ENCODE measurements at regions not wholly inside any gene's neighbourhood (a gene's known extent, or its start where the extent isn't known, plus 50 kb on each side); places are given as distances from the start of the nearest gene placed in this dataset.

DNA sequence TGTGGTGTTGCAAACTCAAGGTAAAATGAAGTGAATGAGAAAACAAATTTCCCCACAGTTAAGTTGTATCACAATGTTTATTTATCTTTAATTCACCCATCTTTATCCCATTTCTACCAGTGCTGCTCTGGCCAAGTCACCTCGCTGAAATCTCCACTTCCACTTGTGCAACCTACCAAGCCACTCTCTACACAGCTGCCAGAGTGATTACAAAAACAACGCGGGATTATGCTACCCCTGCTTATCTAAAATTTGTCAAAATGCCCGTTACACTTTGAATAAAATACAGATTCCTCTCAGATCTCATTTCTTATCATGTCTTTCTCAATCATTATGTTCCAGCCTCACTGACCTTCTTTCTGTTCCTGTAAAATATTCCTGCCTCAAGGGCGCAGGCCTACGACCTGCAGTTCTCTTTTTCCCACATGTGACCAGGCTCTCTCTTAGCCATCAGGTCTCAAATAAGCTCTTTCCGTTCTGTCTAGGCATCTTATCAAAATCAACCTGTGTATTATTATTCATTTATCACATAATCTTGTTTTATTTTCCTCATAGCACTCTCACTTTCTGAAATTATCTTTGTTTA lies 95.6 kb downstream of the NTMT2 start:
- H3K36me3 ChIP-seq (ENCODE audit: control insufficient read depth in 2 of 3, insufficient read depth in 3 of 3, low read length in 3 of 3), result no peaks in the 10 kb centered on the region
- FAIRE-seq (no peak), DNase-seq (no peak)
- intact Hi-C loops (cut with DNase I), result no loop called here
- no peak overlapping the region for H3K27ac ChIP-seq (ENCODE audit: low read depth in 2 of 2, low read length in 2 of 2)
- no peaks in the 10 kb centered on the region for H3K27me3 ChIP-seq (ENCODE audit: control insufficient read depth, insufficient read depth, low read length)
- H3K9ac ChIP-seq (ENCODE audit: low read length in 3 of 3), result no peak overlapping the region
- no peaks in the 10 kb centered on the region for H3K9me3 ChIP-seq (ENCODE audit: control insufficient read depth in 2 of 3, insufficient read depth in 1 of 3, low read length in 3 of 3)
- TF ChIP-seq, protein P1, sequence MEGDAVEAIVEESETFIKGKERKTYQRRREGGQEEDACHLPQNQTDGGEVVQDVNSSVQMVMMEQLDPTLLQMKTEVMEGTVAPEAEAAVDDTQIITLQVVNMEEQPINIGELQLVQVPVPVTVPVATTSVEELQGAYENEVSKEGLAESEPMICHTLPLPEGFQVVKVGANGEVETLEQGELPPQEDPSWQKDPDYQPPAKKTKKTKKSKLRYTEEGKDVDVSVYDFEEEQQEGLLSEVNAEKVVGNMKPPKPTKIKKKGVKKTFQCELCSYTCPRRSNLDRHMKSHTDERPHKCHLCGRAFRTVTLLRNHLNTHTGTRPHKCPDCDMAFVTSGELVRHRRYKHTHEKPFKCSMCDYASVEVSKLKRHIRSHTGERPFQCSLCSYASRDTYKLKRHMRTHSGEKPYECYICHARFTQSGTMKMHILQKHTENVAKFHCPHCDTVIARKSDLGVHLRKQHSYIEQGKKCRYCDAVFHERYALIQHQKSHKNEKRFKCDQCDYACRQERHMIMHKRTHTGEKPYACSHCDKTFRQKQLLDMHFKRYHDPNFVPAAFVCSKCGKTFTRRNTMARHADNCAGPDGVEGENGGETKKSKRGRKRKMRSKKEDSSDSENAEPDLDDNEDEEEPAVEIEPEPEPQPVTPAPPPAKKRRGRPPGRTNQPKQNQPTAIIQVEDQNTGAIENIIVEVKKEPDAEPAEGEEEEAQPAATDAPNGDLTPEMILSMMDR (IDR thresholded peaks at IDR 0.05; ENCODE audit: borderline replicate concordance, extremely low read depth, insufficient read depth), result no peak
- no peak overlapping the region for H3K4me3 ChIP-seq (ENCODE audit: low read length in 3 of 3)
- no peaks in the 10 kb centered on the region for H3K4me1 ChIP-seq (ENCODE audit: control insufficient read depth in 2 of 3, insufficient read depth in 2 of 3, low read depth in 1 of 3, low read length in 3 of 3)

DNA sequence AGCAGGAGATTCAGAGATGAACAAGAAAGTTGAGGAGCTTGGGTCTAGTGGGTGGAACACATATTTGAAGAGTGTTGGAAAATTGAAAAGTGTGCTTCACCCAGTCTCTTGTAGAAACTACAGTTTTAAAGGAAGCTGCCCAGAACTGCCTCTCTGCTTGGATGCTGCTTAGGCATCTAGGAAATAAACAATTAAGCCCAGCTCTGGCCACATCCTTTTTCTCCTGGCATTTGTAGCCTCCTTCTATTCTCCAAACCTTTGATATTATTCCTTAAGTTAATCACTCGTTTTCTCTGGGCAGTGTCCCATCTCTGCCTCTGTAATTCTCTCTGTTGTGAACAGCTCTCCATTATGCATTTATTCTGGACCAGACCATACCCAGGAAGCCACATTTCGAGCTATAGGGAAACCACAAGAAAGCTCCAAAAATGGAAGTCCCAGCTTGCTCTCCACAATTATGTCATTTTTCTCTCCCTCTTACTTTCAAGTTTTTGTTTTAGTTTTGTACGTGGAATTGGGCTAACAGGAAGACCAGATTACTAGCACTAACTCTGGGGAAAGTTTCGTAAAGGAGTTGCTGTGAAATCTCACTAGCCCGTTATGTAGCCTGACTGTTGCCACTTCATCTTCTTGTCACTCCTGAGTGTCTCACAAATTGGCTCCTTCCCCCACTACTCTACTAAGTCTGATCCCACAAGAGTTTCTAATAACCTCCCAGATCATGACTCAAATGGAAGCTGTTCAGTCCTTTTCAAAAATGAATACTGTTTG lies 102.2 kb downstream of the NTMT2 start:
- no peak for FAIRE-seq
- no peak overlapping the region for H3K9ac ChIP-seq (ENCODE audit: low read length in 3 of 3)

DNA sequence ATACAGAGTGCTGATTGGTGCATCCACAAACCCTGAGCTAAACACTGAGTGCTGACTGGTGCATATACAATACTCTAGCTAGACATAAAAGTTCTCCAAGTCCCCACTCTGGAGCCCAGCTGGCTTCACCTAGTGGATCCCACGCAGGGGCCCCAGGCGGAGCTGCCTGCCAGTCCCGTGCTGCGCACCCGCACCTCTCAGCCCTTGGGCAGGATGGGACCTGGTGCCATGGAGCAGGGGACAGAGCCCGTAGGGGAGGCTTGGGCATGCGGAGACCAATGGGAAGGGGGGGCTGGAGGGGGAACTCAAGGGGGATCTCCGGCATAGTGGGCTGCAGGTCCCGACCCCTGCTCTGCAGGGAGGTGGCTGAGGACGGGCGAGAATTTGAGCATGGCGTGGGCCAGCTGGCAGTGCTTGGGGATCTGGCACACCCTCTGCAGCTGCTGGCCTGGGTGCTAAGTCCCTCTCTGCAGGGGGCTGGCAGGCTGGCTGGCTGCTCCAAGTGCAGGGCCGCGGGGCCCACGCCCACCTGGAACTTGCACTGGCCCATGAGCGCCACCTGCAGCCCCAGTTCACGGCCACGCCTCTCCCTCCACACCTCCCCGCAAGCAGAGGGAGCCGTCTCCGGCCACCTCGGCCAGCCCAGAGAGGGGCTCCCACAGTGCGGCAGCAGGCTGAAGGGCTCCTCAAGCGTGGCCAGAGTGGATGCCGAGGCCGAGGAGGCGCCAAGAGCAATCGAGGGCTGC lies 104.9 kb downstream of the NTMT2 start:
- no peak for FAIRE-seq
- no peak overlapping the region for H3K4me3 ChIP-seq (ENCODE audit: low read length in 3 of 3)
- intact Hi-C loops (cut with DNase I), result no loop called here
- H3K4me1 ChIP-seq (ENCODE audit: control insufficient read depth in 2 of 3, insufficient read depth in 2 of 3, low read depth in 1 of 3, low read length in 3 of 3), result no peaks in the 10 kb centered on the region
- H3K27me3 ChIP-seq (ENCODE audit: control insufficient read depth, insufficient read depth, low read length), result no peaks in the 10 kb centered on the region
- TF ChIP-seq, protein P1 (IDR thresholded peaks at IDR 0.05; ENCODE audit: borderline replicate concordance, extremely low read depth, insufficient read depth), result no peak
- H3K9ac ChIP-seq (ENCODE audit: low read length in 3 of 3), result no peak overlapping the region
- no peaks in the 10 kb centered on the region for H3K36me3 ChIP-seq (ENCODE audit: control insufficient read depth in 2 of 3, insufficient read depth in 3 of 3, low read length in 3 of 3)
- no peaks in the 10 kb centered on the region for H3K9me3 ChIP-seq (ENCODE audit: control insufficient read depth in 2 of 3, insufficient read depth in 1 of 3, low read length in 3 of 3)
- no peak for DNase-seq
- no peak overlapping the region for H3K27ac ChIP-seq (ENCODE audit: low read depth in 2 of 2, low read length in 2 of 2)

More for the DNA sequence above, 102.2 kb downstream of the NTMT2 start:
- no peaks in the 10 kb centered on the region for H3K27me3 ChIP-seq (ENCODE audit: control insufficient read depth, insufficient read depth, low read length)
- intact Hi-C loops (cut with DNase I), result no loop called here
- no peaks in the 10 kb centered on the region for H3K36me3 ChIP-seq (ENCODE audit: control insufficient read depth in 2 of 3, insufficient read depth in 3 of 3, low read length in 3 of 3)
- H3K4me3 ChIP-seq (ENCODE audit: low read length in 3 of 3), result no peak overlapping the region
- H3K4me1 ChIP-seq (ENCODE audit: control insufficient read depth in 2 of 3, insufficient read depth in 2 of 3, low read depth in 1 of 3, low read length in 3 of 3), result no peaks in the 10 kb centered on the region
- no peak for DNase-seq
- H3K9me3 ChIP-seq (ENCODE audit: control insufficient read depth in 2 of 3, insufficient read depth in 1 of 3, low read length in 3 of 3), result no peaks in the 10 kb centered on the region
- TF ChIP-seq, protein P1 (IDR thresholded peaks at IDR 0.05; ENCODE audit: borderline replicate concordance, extremely low read depth, insufficient read depth), result no peak
- H3K27ac ChIP-seq (ENCODE audit: low read depth in 2 of 2, low read length in 2 of 2), result no peak overlapping the region

Measured in kidney (tissue), 13 donors.